ENCODE measurements at regions not wholly inside any gene's neighbourhood (a gene's known extent, or its start where the extent isn't known, plus 50 kb on each side); places are given as distances from the start of the nearest gene placed in this dataset.

GRCh38 chr3:72470904-72471417, 377.3 kb downstream of the SHQ1 start:
- H3K79me2 ChIP-seq = no peaks in the 10 kb centered on the region
- H4K20me1 ChIP-seq (ENCODE audit: insufficient read depth, poor library complexity, severe bottlenecking) = no peaks in the 10 kb centered on the region
- H3K4me2 ChIP-seq = no peak overlapping the region
- no peaks in the 10 kb centered on the region for H3K9me3 ChIP-seq (ENCODE audit: low read depth)
- no peak overlapping the region for H2AFZ ChIP-seq
- no peaks in the 10 kb centered on the region for H3K4me1 ChIP-seq (ENCODE audit: insufficient read depth)
- DNase-seq (ENCODE audit: low spot score) = no peak
- no peaks in the 10 kb centered on the region for H3K9me2 ChIP-seq (replicated peaks; ENCODE audit: insufficient read depth)
- WGBS (ENCODE audit: low lambda C conversion rate, missing lambda C conversion rate) = 81% methylated on average over 5 of the region's 5 CpGs
- no peaks in the 10 kb centered on the region for H3K27me3 ChIP-seq
- H3K36me3 ChIP-seq (replicated peaks; ENCODE audit: insufficient read depth, low read depth) = no peaks in the 10 kb centered on the region
- TF ChIP-seq EZH2 (IDR thresholded peaks at IDR 0.05; ENCODE audit: borderline replicate concordance) = no peak
- TF ChIP-seq CTCF (IDR thresholded peaks at IDR 0.05; ENCODE audit: poor library complexity) = no peak
- no peak for TF ChIP-seq EZH2phosphoT487 (IDR thresholded peaks at IDR 0.05; ENCODE audit: low read depth, severe bottlenecking, unreplicated experiment)
- H3K27ac ChIP-seq = no peak overlapping the region
- no peak overlapping the region for H3K4me3 ChIP-seq

GRCh38 chr3:72465853-72466252, 382.4 kb downstream of the SHQ1 start:
- Histone ChIP-seq H3K36me3 (replicated peaks; ENCODE audit: insufficient read depth, low read depth) (no peaks in the 10 kb centered on the region), H3K79me2 (no peaks in the 10 kb centered on the region), H4K20me1 (ENCODE audit: insufficient read depth, poor library complexity, severe bottlenecking) (no peaks in the 10 kb centered on the region), H3K4me2 (no peak overlapping the region), H3K4me1 (ENCODE audit: insufficient read depth) (no peaks in the 10 kb centered on the region), H3K27ac (no peak overlapping the region), H3K9me3 (ENCODE audit: low read depth) (no peaks in the 10 kb centered on the region), H3K4me3 (no peak overlapping the region), H3K27me3 (no peaks in the 10 kb centered on the region), H3K9me2 (replicated peaks; ENCODE audit: insufficient read depth) (no peaks in the 10 kb centered on the region), H2AFZ (no peak overlapping the region)
- 66% methylated on average over 2 of the region's 2 CpGs for WGBS (ENCODE audit: low lambda C conversion rate, missing lambda C conversion rate)
- TF ChIP-seq EZH2 (IDR thresholded peaks at IDR 0.05; ENCODE audit: borderline replicate concordance) = no peak
- no peak for TF ChIP-seq EZH2phosphoT487 (IDR thresholded peaks at IDR 0.05; ENCODE audit: low read depth, severe bottlenecking, unreplicated experiment)
- TF ChIP-seq CTCF (IDR thresholded peaks at IDR 0.05; ENCODE audit: poor library complexity) = no peak
- no peak for DNase-seq (ENCODE audit: low spot score)

DNA sequence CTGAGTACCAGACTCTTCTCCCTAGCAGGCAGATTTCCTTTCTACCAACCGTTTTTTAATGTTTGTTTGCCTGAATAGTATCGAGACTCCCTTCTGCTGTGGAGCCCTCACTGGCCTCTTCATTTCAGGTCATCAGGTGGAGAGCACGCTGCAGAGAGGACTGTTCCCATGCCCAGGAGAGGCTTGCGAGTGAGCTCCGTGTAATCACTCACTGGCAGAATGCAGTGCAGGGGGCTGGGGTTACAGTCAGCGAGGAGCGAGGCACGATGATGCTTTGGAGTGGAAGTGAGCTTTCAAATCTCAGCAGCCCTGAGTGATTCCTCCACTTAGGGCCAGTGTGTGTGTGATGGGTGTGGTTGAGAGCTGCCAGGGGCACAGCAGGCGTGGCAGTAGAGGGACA, 385.2 kb downstream of the SHQ1 start:
- Histone ChIP-seq H3K9me3 (ENCODE audit: low read depth) (no peaks in the 10 kb centered on the region), H4K20me1 (ENCODE audit: insufficient read depth, poor library complexity, severe bottlenecking) (no peaks in the 10 kb centered on the region), H2AFZ (no peak overlapping the region), H3K36me3 (replicated peaks; ENCODE audit: insufficient read depth, low read depth) (no peaks in the 10 kb centered on the region), H3K27ac (no peak overlapping the region), H3K4me3 (no peak overlapping the region), H3K9me2 (replicated peaks; ENCODE audit: insufficient read depth) (no peaks in the 10 kb centered on the region), H3K4me2 (no peak overlapping the region), H3K4me1 (ENCODE audit: insufficient read depth) (no peaks in the 10 kb centered on the region), H3K79me2 (no peaks in the 10 kb centered on the region), H3K27me3 (no peaks in the 10 kb centered on the region)
- WGBS (ENCODE audit: low lambda C conversion rate, missing lambda C conversion rate) = 75% methylated on average over 9 of the region's 9 CpGs
- DNase-seq (ENCODE audit: low spot score) = no peak
- TF ChIP-seq EZH2phosphoT487 (IDR thresholded peaks at IDR 0.05; ENCODE audit: low read depth, severe bottlenecking, unreplicated experiment) (no peak), EZH2 (IDR thresholded peaks at IDR 0.05; ENCODE audit: borderline replicate concordance) (no peak), CTCF (IDR thresholded peaks at IDR 0.05; ENCODE audit: poor library complexity) (no peak)

DNA sequence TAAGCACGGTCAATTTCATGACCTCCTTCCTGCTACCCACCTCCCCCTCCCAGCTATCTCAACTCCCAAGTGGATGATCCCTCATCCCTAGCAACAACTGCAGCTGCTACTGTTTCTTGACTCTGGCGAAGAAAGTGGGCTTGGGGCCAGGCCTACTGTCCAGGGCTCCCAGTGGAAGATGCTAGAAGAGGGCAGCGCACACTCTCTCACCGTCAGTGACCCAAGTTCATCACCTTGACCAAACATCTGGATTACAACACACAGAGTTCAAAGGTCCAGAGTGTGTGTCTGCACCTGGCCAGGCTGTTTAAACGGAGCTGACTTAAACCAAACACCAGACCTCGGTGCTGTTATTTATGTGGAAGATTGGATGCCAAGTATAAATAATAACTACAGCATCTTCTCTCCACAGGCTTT, 385.6 kb downstream of the SHQ1 start:
- H3K4me1 ChIP-seq (ENCODE audit: insufficient read depth) = no peaks in the 10 kb centered on the region
- H3K36me3 ChIP-seq (replicated peaks; ENCODE audit: insufficient read depth, low read depth) = no peaks in the 10 kb centered on the region
- no peak overlapping the region for H3K4me2 ChIP-seq
- no peaks in the 10 kb centered on the region for H3K79me2 ChIP-seq
- no peaks in the 10 kb centered on the region for H3K9me2 ChIP-seq (replicated peaks; ENCODE audit: insufficient read depth)
- H4K20me1 ChIP-seq (ENCODE audit: insufficient read depth, poor library complexity, severe bottlenecking) = no peaks in the 10 kb centered on the region
- H2AFZ ChIP-seq = no peak overlapping the region
- H3K27me3 ChIP-seq = no peaks in the 10 kb centered on the region
- WGBS (ENCODE audit: low lambda C conversion rate, missing lambda C conversion rate) = 63% methylated on average over 6 of the region's 6 CpGs
- H3K27ac ChIP-seq = no peak overlapping the region
- no peaks in the 10 kb centered on the region for H3K9me3 ChIP-seq (ENCODE audit: low read depth)
- no peak overlapping the region for H3K4me3 ChIP-seq
- DNase-seq (ENCODE audit: low spot score) = peak; percentile 16
- TF ChIP-seq EZH2 (IDR thresholded peaks at IDR 0.05; ENCODE audit: borderline replicate concordance) (no peak), CTCF (IDR thresholded peaks at IDR 0.05; ENCODE audit: poor library complexity) (no peak), EZH2phosphoT487 (IDR thresholded peaks at IDR 0.05; ENCODE audit: low read depth, severe bottlenecking, unreplicated experiment) (no peak)

Measured in hepatocyte (in vitro differentiated cells).